ENCODE measurements at regions not wholly inside any gene's neighbourhood (a gene's known extent, or its start where the extent isn't known, plus 50 kb on each side); places are given as distances from the start of the nearest gene placed in this dataset.

DNA sequence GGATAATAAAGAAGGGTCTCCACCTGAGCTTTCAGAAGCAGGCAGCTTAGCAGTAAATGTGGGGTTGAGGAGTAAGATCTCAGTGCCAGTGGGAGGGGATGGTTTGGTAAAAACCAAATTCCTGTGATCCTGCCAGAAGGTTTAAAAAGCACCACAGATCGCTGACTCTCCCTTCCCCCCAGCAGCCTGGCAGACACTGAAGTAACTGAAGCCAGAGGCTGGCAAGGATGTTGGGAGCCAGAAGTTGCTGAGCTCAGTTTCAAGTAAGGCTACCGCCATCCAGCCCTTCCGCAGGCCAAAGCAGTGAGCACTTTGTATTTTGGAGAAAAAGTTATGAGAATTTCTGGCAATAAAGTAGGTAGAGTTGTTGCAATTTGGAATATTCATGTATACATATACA lies 246.4 kb downstream of the ZNF621 start:
- no peaks in the 10 kb centered on the region for H3K4me1 ChIP-seq (ENCODE audit: insufficient read depth, low read length)
- Mint-ChIP-seq H3K27me3 (peaks cover 2 to 3% of the 10 kb centered on the region in 2 donors), H3K36me3 (no peaks in the 10 kb centered on the region), H3K27ac (no peak overlapping the region), H3K9me3 (peaks cover 0 to 2% (median 0%) of the 10 kb centered on the region in 8 donors), H3K4me3 (no peak overlapping the region), H3K4me1 (no peaks in the 10 kb centered on the region)
- H3K4me3 ChIP-seq (ENCODE audit: low read length in 2 of 2): no peak overlapping the region
- no peaks in the 10 kb centered on the region for H3K27me3 ChIP-seq (ENCODE audit: insufficient read depth, low read length)
- H3K36me3 ChIP-seq (ENCODE audit: insufficient read depth, low read length): no peaks in the 10 kb centered on the region
- DNase-seq: no peak
- H3K9me3 ChIP-seq (ENCODE audit: control insufficient read depth in 1 of 2, low read length in 2 of 2): no peaks in the 10 kb centered on the region
- CTCF ChIA-PET (ENCODE audit: partially characterized antibody): interaction anchor here (1.3 kb wide), 1 partner anchor 10 kb away, joined by 3 read pairs; no protein-coding TSS in a partner anchor
- intact Hi-C loops (cut with micrococcal nuclease): no loop called here
- POLR2A ChIA-PET (ENCODE audit: partially characterized antibody): no interaction called here
- H3K27ac ChIP-seq (ENCODE audit: low read depth, low read length): no peak overlapping the region

DNA sequence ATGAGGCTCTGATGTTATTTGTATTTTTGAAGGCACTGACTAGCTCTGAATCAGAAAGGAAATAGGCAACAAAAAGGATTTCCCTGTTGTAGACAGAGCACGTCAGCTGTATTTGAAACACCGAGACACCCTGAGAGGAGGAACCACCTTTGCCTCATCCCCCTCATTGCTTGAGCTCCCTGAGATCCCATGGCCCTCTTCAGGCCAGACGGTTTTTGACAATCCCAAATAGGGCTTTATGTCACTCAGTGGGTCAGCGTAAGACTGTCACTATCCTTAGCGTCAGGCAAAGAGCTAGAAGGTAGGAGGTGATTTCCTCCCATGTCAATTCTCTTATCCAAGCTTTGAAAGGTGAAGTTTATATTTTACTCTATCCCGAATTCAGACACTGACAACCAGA lies 254.3 kb downstream of the ZNF621 start:
- no peaks in the 10 kb centered on the region for H3K27me3 ChIP-seq (ENCODE audit: insufficient read depth, low read length)
- Mint-ChIP-seq H3K9me3 (peaks cover 0 to 2% (median 0%) of the 10 kb centered on the region in 8 donors), H3K36me3 (no peaks in the 10 kb centered on the region), H3K27me3 (peaks cover 5% of the 10 kb centered on the region in 2 donors), H3K27ac (no peak overlapping the region), H3K4me1 (no peaks in the 10 kb centered on the region), H3K4me3 (no peak overlapping the region)
- H3K4me3 ChIP-seq (ENCODE audit: low read length in 2 of 2): no peak overlapping the region
- H3K36me3 ChIP-seq (ENCODE audit: insufficient read depth, low read length): no peaks in the 10 kb centered on the region
- intact Hi-C loops (cut with micrococcal nuclease): no loop called here
- ChIA-PET CTCF (ENCODE audit: partially characterized antibody) (no interaction called here), POLR2A (ENCODE audit: partially characterized antibody) (no interaction called here)
- no peaks in the 10 kb centered on the region for H3K4me1 ChIP-seq (ENCODE audit: insufficient read depth, low read length)
- no peaks in the 10 kb centered on the region for H3K9me3 ChIP-seq (ENCODE audit: control insufficient read depth in 1 of 2, low read length in 2 of 2)
- H3K27ac ChIP-seq (ENCODE audit: low read depth, low read length): no peak overlapping the region
- DNase-seq: no peak

DNA sequence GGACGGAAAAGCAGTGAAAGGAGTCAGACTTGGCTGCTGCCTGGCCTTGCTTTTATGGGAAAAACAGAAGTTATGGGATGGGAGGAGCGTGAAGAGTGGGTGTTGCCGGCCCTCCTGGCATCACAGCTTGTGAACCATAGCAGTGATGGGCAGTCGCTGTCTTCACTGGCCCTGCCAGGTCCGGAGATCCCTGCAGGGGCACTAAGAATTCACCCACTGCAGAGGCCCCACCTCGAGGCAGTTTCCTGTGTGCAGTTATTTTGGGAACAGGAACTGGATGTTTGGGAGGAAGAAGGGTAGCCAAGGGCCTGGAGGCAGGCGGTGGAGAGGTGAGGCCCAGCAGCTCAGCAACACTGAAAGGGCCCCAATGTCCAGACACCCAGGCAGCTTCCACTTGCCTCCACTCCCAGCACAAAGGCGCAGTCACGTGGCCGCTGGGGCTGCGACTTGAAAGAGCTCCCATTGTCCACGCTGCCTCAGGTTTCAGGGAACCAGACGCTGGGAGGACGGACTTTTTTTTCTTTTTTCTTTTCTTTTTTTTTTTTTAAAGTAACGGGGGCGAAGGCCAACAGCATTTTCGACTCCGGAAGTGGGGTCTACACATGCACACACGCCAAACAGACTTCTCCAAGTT lies 255.6 kb downstream of the ZNF621 start:
- peaks cover 5% of the 10 kb centered on the region in 2 donors for H3K27me3 Mint-ChIP-seq

DNA sequence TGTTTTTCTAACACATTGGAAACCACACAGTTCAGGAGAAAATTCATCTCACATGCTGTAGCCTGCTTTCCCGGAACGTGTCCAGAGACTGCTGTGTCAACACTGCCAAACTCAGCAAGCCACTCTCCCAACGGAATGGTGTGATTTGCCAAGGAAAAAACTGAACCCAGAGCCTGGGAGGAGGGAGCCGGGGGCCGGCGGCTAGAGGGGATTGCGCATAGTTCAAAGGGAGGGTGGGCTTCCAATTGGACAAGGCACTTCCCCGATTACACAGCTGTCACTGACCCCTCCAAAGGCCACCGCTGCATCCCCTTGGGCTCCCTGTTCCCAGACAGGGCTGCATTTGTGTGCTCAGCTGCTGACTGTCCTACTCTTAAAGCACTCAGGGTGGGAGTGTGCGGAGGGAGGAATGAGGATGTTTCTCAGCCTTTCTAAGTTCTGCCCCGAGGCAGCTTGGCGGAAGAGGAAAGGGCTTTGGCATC lies 256.2 kb downstream of the ZNF621 start:
- CTCF ChIA-PET (ENCODE audit: partially characterized antibody): interaction anchor here (1.1 kb wide), 1 partner anchor 10 kb away, joined by 3 read pairs; no protein-coding TSS in a partner anchor
- no peak overlapping the region for H3K4me3 ChIP-seq (ENCODE audit: low read length in 2 of 2)
- H3K4me1 ChIP-seq (ENCODE audit: insufficient read depth, low read length): no peaks in the 10 kb centered on the region
- Mint-ChIP-seq H3K4me1 (no peaks in the 10 kb centered on the region), H3K27me3 (peaks cover 4 to 8% of the 10 kb centered on the region in 2 donors), H3K36me3 (no peaks in the 10 kb centered on the region), H3K27ac (no peak overlapping the region), H3K9me3 (peaks cover 0 to 4% (median 3%) of the 10 kb centered on the region in 8 donors), H3K4me3 (no peak overlapping the region)
- no peaks in the 10 kb centered on the region for H3K9me3 ChIP-seq (ENCODE audit: control insufficient read depth in 1 of 2, low read length in 2 of 2)
- no peaks in the 10 kb centered on the region for H3K27me3 ChIP-seq (ENCODE audit: insufficient read depth, low read length)
- DNase-seq: no peak
- no peaks in the 10 kb centered on the region for H3K36me3 ChIP-seq (ENCODE audit: insufficient read depth, low read length)
- POLR2A ChIA-PET (ENCODE audit: partially characterized antibody): no interaction called here
- H3K27ac ChIP-seq (ENCODE audit: low read depth, low read length): no peak overlapping the region
- intact Hi-C loops (cut with micrococcal nuclease): no loop called here

More for the DNA sequence above, 255.6 kb downstream of the ZNF621 start:
- POLR2A ChIA-PET (ENCODE audit: partially characterized antibody): no interaction called here
- no peak overlapping the region for H3K4me3 Mint-ChIP-seq
- H3K27ac Mint-ChIP-seq: no peak overlapping the region
- Histone ChIP-seq H3K27ac (ENCODE audit: low read depth, low read length) (no peak overlapping the region), H3K9me3 (ENCODE audit: control insufficient read depth in 1 of 2, low read length in 2 of 2) (no peaks in the 10 kb centered on the region), H3K27me3 (ENCODE audit: insufficient read depth, low read length) (no peaks in the 10 kb centered on the region), H3K36me3 (ENCODE audit: insufficient read depth, low read length) (no peaks in the 10 kb centered on the region), H3K4me1 (ENCODE audit: insufficient read depth, low read length) (no peaks in the 10 kb centered on the region), H3K4me3 (ENCODE audit: low read length in 2 of 2) (no peak overlapping the region)
- H3K9me3 Mint-ChIP-seq: peaks cover 0 to 2% (median 0%) of the 10 kb centered on the region in 8 donors
- no peak for DNase-seq
- H3K4me1 Mint-ChIP-seq: no peaks in the 10 kb centered on the region
- intact Hi-C loops (cut with micrococcal nuclease): no loop called here
- CTCF ChIA-PET (ENCODE audit: partially characterized antibody): no interaction called here
- H3K36me3 Mint-ChIP-seq: no peaks in the 10 kb centered on the region

DNA sequence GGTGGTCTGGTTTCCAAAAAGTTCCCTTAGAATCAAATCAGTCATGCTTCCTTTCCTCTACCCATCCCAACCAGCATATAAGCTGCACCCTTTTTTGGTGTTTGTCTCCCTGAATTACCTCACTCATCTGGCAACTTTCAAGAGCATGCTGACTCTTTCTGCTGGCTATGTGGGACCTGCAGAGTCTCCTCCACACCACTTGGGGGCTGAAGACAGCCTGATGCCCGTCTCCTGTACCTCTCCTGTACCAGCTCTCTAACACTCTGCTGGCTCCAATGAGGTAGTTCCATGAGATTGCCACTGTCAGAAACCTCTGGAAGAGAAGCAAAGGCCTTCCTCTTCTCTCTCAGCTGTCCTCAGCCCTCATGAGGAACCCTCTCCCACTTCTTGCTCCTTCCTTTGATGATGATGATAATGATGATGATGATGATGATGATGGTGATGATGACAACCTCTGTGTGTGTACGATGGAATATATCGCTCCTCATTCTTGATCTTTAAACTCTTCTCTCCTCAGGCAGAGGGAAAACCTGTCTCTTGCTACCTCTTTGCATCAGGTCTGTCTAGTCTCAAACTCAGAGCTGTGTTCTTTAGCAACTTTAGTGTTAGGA lies 257.5 kb downstream of the ZNF621 start:
- Mint-ChIP-seq H3K36me3 (no peaks in the 10 kb centered on the region), H3K9me3 (peaks cover 0 to 11% (median 7%) of the 10 kb centered on the region in 8 donors), H3K27ac (no peak overlapping the region), H3K4me1 (no peaks in the 10 kb centered on the region), H3K27me3 (peaks cover 4 to 7% of the 10 kb centered on the region in 2 donors), H3K4me3 (no peak overlapping the region)
- DNase-seq: no peak
- H3K27me3 ChIP-seq (ENCODE audit: insufficient read depth, low read length): no peaks in the 10 kb centered on the region
- no peaks in the 10 kb centered on the region for H3K9me3 ChIP-seq (ENCODE audit: control insufficient read depth in 1 of 2, low read length in 2 of 2)
- intact Hi-C loops (cut with micrococcal nuclease): no loop called here
- no peak overlapping the region for H3K4me3 ChIP-seq (ENCODE audit: low read length in 2 of 2)
- POLR2A ChIA-PET (ENCODE audit: partially characterized antibody): no interaction called here
- no peak overlapping the region for H3K27ac ChIP-seq (ENCODE audit: low read depth, low read length)
- CTCF ChIA-PET (ENCODE audit: partially characterized antibody): no interaction called here
- no peaks in the 10 kb centered on the region for H3K36me3 ChIP-seq (ENCODE audit: insufficient read depth, low read length)
- H3K4me1 ChIP-seq (ENCODE audit: insufficient read depth, low read length): no peaks in the 10 kb centered on the region

DNA sequence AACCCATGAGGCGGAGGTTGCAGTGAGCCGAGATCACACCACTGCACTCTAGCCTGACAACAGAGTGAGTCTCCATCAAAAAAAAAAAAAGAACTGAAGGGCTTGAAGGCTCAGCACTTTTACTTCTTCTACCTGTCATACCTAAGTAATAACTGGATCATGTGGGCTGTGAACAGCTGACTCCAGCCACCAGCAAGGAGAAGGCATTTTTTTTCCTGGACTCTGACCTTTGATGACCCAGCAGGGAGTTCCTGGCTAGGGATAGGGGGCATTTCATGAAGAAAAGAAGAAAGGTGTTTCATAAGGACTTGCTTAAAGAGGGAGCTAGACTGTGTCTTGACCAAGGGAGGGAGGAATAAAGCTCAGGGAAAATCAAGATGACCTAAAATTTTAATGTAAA lies 266.0 kb downstream of the ZNF621 start:
- Mint-ChIP-seq H3K9me3 (peaks cover 0 to 29% (median 9%) of the 10 kb centered on the region in 8 donors), H3K27ac (no peak overlapping the region), H3K36me3 (no peaks in the 10 kb centered on the region), H3K4me3 (no peak overlapping the region), H3K4me1 (no peaks in the 10 kb centered on the region), H3K27me3 (peaks cover 10 to 12% of the 10 kb centered on the region in 2 donors)
- Histone ChIP-seq H3K27me3 (ENCODE audit: insufficient read depth, low read length) (no peaks in the 10 kb centered on the region), H3K27ac (ENCODE audit: low read depth, low read length) (no peak overlapping the region), H3K9me3 (ENCODE audit: control insufficient read depth in 1 of 2, low read length in 2 of 2) (no peaks in the 10 kb centered on the region), H3K4me3 (ENCODE audit: low read length in 2 of 2) (no peak overlapping the region), H3K4me1 (ENCODE audit: insufficient read depth, low read length) (no peaks in the 10 kb centered on the region), H3K36me3 (ENCODE audit: insufficient read depth, low read length) (no peaks in the 10 kb centered on the region)
- CTCF ChIA-PET (ENCODE audit: partially characterized antibody): no interaction called here
- no peak for DNase-seq
- POLR2A ChIA-PET (ENCODE audit: partially characterized antibody): no interaction called here
- intact Hi-C loops (cut with micrococcal nuclease): no loop called here

DNA sequence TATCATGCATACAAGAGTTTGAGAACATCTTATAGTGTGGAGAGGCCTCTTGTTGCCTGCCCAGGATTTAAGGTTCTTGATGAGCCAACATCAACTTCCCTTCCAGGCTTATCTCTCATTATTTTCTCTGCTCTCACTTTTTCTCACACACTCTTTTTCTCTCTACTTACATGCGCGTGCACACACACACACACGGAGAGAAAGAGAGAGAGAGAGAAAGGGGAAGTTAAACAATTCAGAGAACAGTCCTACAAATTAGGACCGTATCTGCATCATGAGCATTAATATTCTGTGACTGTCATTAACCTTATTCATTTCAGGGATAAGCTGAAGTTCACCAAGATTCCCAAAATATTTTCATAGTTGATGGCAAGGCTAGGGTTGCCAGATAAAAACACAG lies 269.0 kb downstream of the ZNF621 start:
- H3K27me3 Mint-ChIP-seq: peaks cover 13 to 17% of the 10 kb centered on the region in 2 donors
- no peaks in the 10 kb centered on the region for H3K36me3 Mint-ChIP-seq
- no peak overlapping the region for H3K27ac Mint-ChIP-seq
- H3K4me1 Mint-ChIP-seq: no peaks in the 10 kb centered on the region
- Histone ChIP-seq H3K27ac (ENCODE audit: low read depth, low read length) (no peak overlapping the region), H3K4me1 (ENCODE audit: insufficient read depth, low read length) (no peaks in the 10 kb centered on the region), H3K36me3 (ENCODE audit: insufficient read depth, low read length) (no peaks in the 10 kb centered on the region), H3K9me3 (ENCODE audit: control insufficient read depth in 1 of 2, low read length in 2 of 2) (no peaks in the 10 kb centered on the region), H3K27me3 (ENCODE audit: insufficient read depth, low read length) (no peaks in the 10 kb centered on the region), H3K4me3 (ENCODE audit: low read length in 2 of 2) (no peak overlapping the region)
- ChIA-PET POLR2A (ENCODE audit: partially characterized antibody) (no interaction called here), CTCF (ENCODE audit: partially characterized antibody) (no interaction called here)
- H3K4me3 Mint-ChIP-seq: no peak overlapping the region
- no peak for DNase-seq
- peaks cover 0 to 6% (median 0%) of the 10 kb centered on the region in 8 donors for H3K9me3 Mint-ChIP-seq
- intact Hi-C loops (cut with micrococcal nuclease): no loop called here
